Thymus (tissue), 11 donors: ENCODE measurements at regions not wholly inside any gene's neighbourhood (a gene's known extent, or its start where the extent isn't known, plus 50 kb on each side); places are given as distances from the start of the nearest gene placed in this dataset.

Experiments used
- DNase-seq, 9 donors: peaks; one replicate each; pipeline ENCODE4 v3.0.0-alpha.2; 2013; ENCODE audit warnings: low spot score in 9 of 9, low read depth in 6 of 9, missing footprints in 1 of 9
- H3K27ac ChIP-seq, 2 donors: one replicate each; pipeline ENCODE4 v1.5.1; 2013; ENCODE audit warnings: control low read depth in 1 of 2, low read depth in 1 of 2, low read length in 1 of 2, mild to moderate bottlenecking in 1 of 2, moderate library complexity in 1 of 2
- H3K27me3 ChIP-seq, 2 donors: one replicate each; pipeline ENCODE4 v1.5.1; 2013; ENCODE audit warnings: low read length in 1 of 2; ENCODE audit not compliant: control insufficient read depth in 2 of 2, insufficient read depth in 1 of 2
- H3K36me3 ChIP-seq, 2 donors: one replicate each; pipeline ENCODE4 v1.5.1; 2013; ENCODE audit warnings: low read length in 1 of 2, mild to moderate bottlenecking in 1 of 2, moderate library complexity in 1 of 2; ENCODE audit not compliant: control insufficient read depth in 2 of 2, insufficient read depth in 2 of 2
- H3K4me1 ChIP-seq, 2 donors: one replicate each; pipeline ENCODE4 v1.5.1; 2013; ENCODE audit warnings: low read length in 2 of 2; ENCODE audit not compliant: control insufficient read depth in 2 of 2, insufficient read depth in 2 of 2
- H3K4me3 ChIP-seq, 2 donors: one replicate each; pipeline ENCODE4 v1.5.1; 2013; ENCODE audit warnings: low read length in 2 of 2, control low read depth in 1 of 2, mild to moderate bottlenecking in 1 of 2
- H3K9me3 ChIP-seq, 2 donors: one replicate each; pipeline ENCODE4 v1.5.1; 2013; ENCODE audit warnings: low read length in 1 of 2, mild to moderate bottlenecking in 1 of 2; ENCODE audit not compliant: control insufficient read depth in 2 of 2, insufficient read depth in 1 of 2
- WGBS: extraction: QIAGEN DNeasy Blood & Tissue Kit; methylation state at CpG from one replicate; pipeline ENCODE4 v1.1.7; 2013; 5-methylcytosine and 5-hydroxymethylcytosine counted together
- donor health status: healthy.

GRCh38 chr2:167424803-167425755, 536.8 kb downstream of the XIRP2 start:
- H3K36me3 ChIP-seq = no peaks in the 10 kb centered on the region
- no peaks in the 10 kb centered on the region for H3K4me1 ChIP-seq
- H3K27ac ChIP-seq = no peak overlapping the region
- 94% methylated on average over 8 of the region's 8 CpGs for whole genome bisulfite sequencing
- no peaks in the 10 kb centered on the region for H3K9me3 ChIP-seq
- no peaks in the 10 kb centered on the region for H3K27me3 ChIP-seq
- no peak for DNase-seq
- no peak overlapping the region for H3K4me3 ChIP-seq

GRCh38 chr2:167424221-167424620, 535.9 kb downstream of the XIRP2 start:
- WGBS = 83% methylated on average over 1 of the region's 1 CpG
- no peak for DNase-seq
- no peaks in the 10 kb centered on the region for H3K36me3 ChIP-seq
- H3K4me3 ChIP-seq = no peak overlapping the region
- no peaks in the 10 kb centered on the region for H3K27me3 ChIP-seq
- H3K9me3 ChIP-seq = no peaks in the 10 kb centered on the region
- H3K4me1 ChIP-seq = no peaks in the 10 kb centered on the region
- H3K27ac ChIP-seq = no peak overlapping the region

DNA sequence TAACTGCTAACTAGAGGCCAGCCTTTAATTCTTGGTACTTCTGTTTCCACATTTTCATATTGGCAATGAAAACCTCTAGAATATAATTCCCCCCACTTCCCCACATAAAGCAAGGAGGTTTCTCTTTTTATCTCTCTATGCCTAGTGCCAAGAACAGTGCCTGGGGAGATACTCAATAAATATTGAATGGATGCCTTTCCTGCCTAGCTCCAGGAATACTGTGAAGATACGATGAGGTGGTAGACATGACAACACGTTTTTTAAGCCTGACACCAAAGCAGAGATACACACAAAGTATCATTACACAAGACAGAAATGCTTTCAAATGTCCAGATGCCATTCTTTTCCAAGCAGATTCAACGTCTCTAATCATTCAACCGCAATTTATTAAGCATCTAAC, 535.5 kb downstream of the XIRP2 start:
- Histone ChIP-seq H3K9me3 (no peaks in the 10 kb centered on the region), H3K27ac (no peak overlapping the region), H3K27me3 (no peaks in the 10 kb centered on the region), H3K4me3 (no peak overlapping the region), H3K36me3 (no peaks in the 10 kb centered on the region), H3K4me1 (no peaks in the 10 kb centered on the region)
- DNase-seq = no peak
- WGBS = 70% methylated on average over 4 of the region's 4 CpGs

DNA sequence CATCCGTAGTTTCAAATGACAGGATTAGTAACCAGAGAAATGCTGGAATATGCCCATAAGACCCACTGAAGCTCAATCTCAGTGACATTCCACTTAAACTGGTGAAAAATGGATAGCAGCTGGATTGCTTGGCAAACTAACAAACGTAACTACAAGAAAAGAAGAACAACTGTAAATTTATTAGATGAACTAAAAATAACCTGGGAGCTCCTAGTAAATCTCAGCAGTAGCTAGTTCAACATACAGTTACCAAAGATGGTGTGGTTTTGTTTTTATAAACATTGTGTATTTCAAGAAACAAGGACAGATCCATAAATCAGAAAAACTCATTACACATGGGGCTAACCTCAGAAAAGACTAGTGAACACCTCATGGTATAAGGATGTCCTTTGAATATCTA, 531.9 kb downstream of the XIRP2 start:
- Histone ChIP-seq H3K27ac (no peak overlapping the region), H3K36me3 (no peaks in the 10 kb centered on the region), H3K4me3 (no peak overlapping the region), H3K27me3 (no peaks in the 10 kb centered on the region), H3K9me3 (no peaks in the 10 kb centered on the region), H3K4me1 (no peaks in the 10 kb centered on the region)
- 67% methylated on average over 2 of the region's 2 CpGs for WGBS
- DNase-seq = no peak

GRCh38 chr2:167415068-167415467, 526.8 kb downstream of the XIRP2 start:
- H3K4me3 ChIP-seq = no peak overlapping the region
- no peak for DNase-seq
- H3K27ac ChIP-seq = no peak overlapping the region
- H3K27me3 ChIP-seq = no peaks in the 10 kb centered on the region
- H3K4me1 ChIP-seq = no peaks in the 10 kb centered on the region
- H3K9me3 ChIP-seq = no peaks in the 10 kb centered on the region
- no peaks in the 10 kb centered on the region for H3K36me3 ChIP-seq

DNA sequence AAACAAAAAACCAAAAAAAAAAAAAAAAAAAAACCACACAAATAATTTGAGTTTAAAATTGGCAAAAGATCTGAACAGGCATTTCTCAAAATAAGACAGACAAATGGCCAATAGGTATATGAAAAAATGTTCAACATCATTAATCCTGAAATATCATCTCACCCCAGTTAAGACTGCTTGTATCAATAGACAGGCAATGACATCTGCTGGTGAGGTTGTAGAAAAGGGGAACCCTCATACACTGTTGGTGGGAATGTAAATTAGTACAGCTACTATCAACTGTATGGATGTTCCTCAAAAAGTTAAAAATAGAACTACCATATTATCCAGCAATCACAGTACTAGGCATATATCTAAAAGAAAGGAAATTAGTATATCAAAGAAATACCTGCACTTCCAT, 523.1 kb downstream of the XIRP2 start:
- Histone ChIP-seq H3K27ac (no peak overlapping the region), H3K9me3 (peaks cover 0 to 2% of the 10 kb centered on the region in 2 donors), H3K4me1 (no peaks in the 10 kb centered on the region), H3K27me3 (no peaks in the 10 kb centered on the region), H3K4me3 (no peak overlapping the region), H3K36me3 (no peaks in the 10 kb centered on the region)
- DNase-seq = no peak

DNA sequence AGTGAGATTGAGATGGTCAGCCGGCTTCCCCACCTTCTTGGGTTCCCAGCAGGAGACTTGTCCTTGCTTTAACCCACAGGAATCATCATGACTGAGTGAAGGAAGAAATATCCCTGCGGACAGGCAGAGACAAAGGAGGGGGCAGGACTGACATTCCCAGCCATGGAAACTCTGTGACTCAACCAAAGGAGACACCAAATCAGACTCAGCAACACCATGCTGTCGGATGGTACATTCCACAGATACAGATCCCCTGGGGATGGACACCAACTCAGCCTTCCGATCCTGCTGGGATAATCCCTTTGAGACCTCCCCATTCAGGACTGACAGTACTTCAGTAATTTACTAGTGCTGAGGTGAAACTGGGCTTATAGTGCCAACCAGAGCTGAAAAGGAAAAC, 518.3 kb downstream of the XIRP2 start:
- DNase-seq = no peak
- no peaks in the 10 kb centered on the region for H3K36me3 ChIP-seq
- no peak overlapping the region for H3K27ac ChIP-seq
- H3K4me3 ChIP-seq = no peak overlapping the region
- H3K4me1 ChIP-seq = no peaks in the 10 kb centered on the region
- no peaks in the 10 kb centered on the region for H3K27me3 ChIP-seq
- 72% methylated on average over 4 of the region's 4 CpGs for WGBS
- H3K9me3 ChIP-seq = peaks cover 0 to 3% of the 10 kb centered on the region in 2 donors

GRCh38 chr2:167404627-167405284, 516.5 kb downstream of the XIRP2 start:
- Histone ChIP-seq H3K4me1 (no peaks in the 10 kb centered on the region), H3K36me3 (no peaks in the 10 kb centered on the region), H3K9me3 (peaks cover 0 to 3% of the 10 kb centered on the region in 2 donors), H3K4me3 (no peak overlapping the region), H3K27ac (no peak overlapping the region), H3K27me3 (no peaks in the 10 kb centered on the region)
- no peak for DNase-seq
- 98% methylated on average over 6 of the region's 6 CpGs for WGBS

DNA sequence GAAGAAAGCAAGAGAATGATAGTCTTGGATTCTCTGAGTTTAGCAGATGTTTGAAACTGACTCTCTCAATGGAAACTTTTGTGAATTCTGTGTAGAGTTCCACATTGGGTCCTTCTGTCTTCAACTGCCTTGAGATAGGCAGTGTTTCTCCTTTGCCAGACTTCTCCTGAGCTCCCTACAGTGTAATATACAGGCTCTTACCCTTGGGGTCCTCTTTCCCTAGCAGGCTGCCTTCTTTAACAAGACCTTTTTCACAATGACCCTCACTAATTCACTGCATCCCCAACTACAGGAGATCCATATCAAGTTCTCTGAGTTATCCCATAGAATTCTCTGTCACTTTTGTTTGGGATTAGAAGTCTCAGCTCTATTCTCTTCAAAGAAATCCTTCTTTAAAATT, 513.0 kb downstream of the XIRP2 start:
- Histone ChIP-seq H3K27me3 (no peaks in the 10 kb centered on the region), H3K4me3 (no peak overlapping the region), H3K4me1 (no peaks in the 10 kb centered on the region), H3K9me3 (peaks cover 0 to under 1% of the 10 kb centered on the region in 2 donors), H3K27ac (no peak overlapping the region), H3K36me3 (no peaks in the 10 kb centered on the region)
- DNase-seq = no peak
